ENCODE measurements at regions not wholly inside any gene's neighbourhood (a gene's known extent, or its start where the extent isn't known, plus 50 kb on each side); places are given as distances from the start of the nearest gene placed in this dataset.

- TF ChIP-seq, protein P1, sequence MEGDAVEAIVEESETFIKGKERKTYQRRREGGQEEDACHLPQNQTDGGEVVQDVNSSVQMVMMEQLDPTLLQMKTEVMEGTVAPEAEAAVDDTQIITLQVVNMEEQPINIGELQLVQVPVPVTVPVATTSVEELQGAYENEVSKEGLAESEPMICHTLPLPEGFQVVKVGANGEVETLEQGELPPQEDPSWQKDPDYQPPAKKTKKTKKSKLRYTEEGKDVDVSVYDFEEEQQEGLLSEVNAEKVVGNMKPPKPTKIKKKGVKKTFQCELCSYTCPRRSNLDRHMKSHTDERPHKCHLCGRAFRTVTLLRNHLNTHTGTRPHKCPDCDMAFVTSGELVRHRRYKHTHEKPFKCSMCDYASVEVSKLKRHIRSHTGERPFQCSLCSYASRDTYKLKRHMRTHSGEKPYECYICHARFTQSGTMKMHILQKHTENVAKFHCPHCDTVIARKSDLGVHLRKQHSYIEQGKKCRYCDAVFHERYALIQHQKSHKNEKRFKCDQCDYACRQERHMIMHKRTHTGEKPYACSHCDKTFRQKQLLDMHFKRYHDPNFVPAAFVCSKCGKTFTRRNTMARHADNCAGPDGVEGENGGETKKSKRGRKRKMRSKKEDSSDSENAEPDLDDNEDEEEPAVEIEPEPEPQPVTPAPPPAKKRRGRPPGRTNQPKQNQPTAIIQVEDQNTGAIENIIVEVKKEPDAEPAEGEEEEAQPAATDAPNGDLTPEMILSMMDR (IDR thresholded peaks at IDR 0.05; ENCODE audit: insufficient read depth, low read depth, low read length), result no peak
- no peak for TF ChIP-seq EZH2 (IDR thresholded peaks at IDR 0.05; ENCODE audit: insufficient read depth, low read length)
Observed at GRCh38 chr4:179285696-179286095, 1843.5 kb upstream of the AGA start.
